Smooth muscle cell (in vitro differentiated cells): ENCODE measurements at regions not wholly inside any gene's neighbourhood (a gene's known extent, or its start where the extent isn't known, plus 50 kb on each side); places are given as distances from the start of the nearest gene placed in this dataset.

ENCODE experiments used
- DNase-seq: peaks from one replicate; lab custom pipeline; 2025; ENCODE audit not compliant: unreplicated experiment; lab: John Stamatoyannopoulos, UW
- H2AFZ ChIP-seq: fragments of 200-600 bp; sonication (generic); 2 replicates; pipeline ENCODE4 v1.6.0; 2016; ENCODE audit warnings: antibody characterized with exemption, low read depth, mild to moderate bottlenecking
- H3F3A ChIP-seq: fragments of 200-600 bp; sonication (generic); 2 replicates; pipeline ENCODE4 v1.6.0; 2017; ENCODE audit warnings: antibody characterized with exemption, low read depth
- H3K27ac ChIP-seq: fragments of 200-600 bp; sonication (generic); 2 replicates; pipeline ENCODE4 v1.5.1; 2016; ENCODE audit warnings: low read depth, mild to moderate bottlenecking
- H3K27me3 ChIP-seq: fragments of 200-600 bp; sonication (generic); 2 replicates; pipeline ENCODE4 v1.6.1; 2016; ENCODE audit warnings: low read depth, mild to moderate bottlenecking
- H3K36me3 ChIP-seq: fragments of 200-600 bp; sonication (generic); 2 replicates; pipeline ENCODE4 v1.5.1; 2016; ENCODE audit warnings: low read depth
- H3K4me1 ChIP-seq: fragments of 200-600 bp; sonication (generic); 2 replicates; pipeline ENCODE4 v1.5.1; 2016; ENCODE audit warnings: low read depth
- H3K4me2 ChIP-seq: fragments of 200-600 bp; sonication (generic); 2 replicates; pipeline ENCODE4 v1.6.0; 2016; ENCODE audit warnings: mild to moderate bottlenecking
- H3K4me3 ChIP-seq: fragments of 200-600 bp; sonication (generic); 2 replicates; pipeline ENCODE4 v1.5.1; 2016; ENCODE audit warnings: mild to moderate bottlenecking
- H3K79me2 ChIP-seq: fragments of 200-600 bp; sonication (generic); 2 replicates; pipeline ENCODE4 v1.6.0; 2016; ENCODE audit warnings: low read depth, mild to moderate bottlenecking
- H3K9ac ChIP-seq: fragments of 200-600 bp; sonication (generic); 2 replicates; pipeline ENCODE4 v1.6.0; 2016; ENCODE audit warnings: low read depth
- H3K9me3 ChIP-seq: fragments of 200-600 bp; sonication (generic); replicated peaks from 2 replicates; pipeline ENCODE4 v1.5.1; 2016; ENCODE audit warnings: low read depth
- H4K20me1 ChIP-seq: fragments of 200-600 bp; sonication (generic); 2 replicates; pipeline ENCODE4 v1.6.0; 2016; ENCODE audit warnings: low read depth
- CTCF ChIP-seq: fragments of 200-600 bp; sonication (generic); IDR thresholded peaks from 2 replicates; pipeline ENCODE4 v1.5.1; 2017; ENCODE audit warnings: borderline replicate concordance, mild to moderate bottlenecking, antibody characterized with exemption; ENCODE audit not compliant: insufficient read depth, poor library complexity, severe bottlenecking
- WGBS: methylation state at CpG from one replicate; pipeline ENCODE4 v1.1.7; 2016; ENCODE audit warnings: low lambda C conversion rate; 5-methylcytosine and 5-hydroxymethylcytosine counted together

GRCh38 chr16:76913046-76913445 lies 277.9 kb upstream of the MON1B start:
- H3F3A ChIP-seq: peaks cover 5% of the 10 kb centered on the region
- H4K20me1 ChIP-seq: no peaks in the 10 kb centered on the region
- 62% methylated on average over 1 of the region's 1 CpG for WGBS
- H3K27me3 ChIP-seq: no peaks in the 10 kb centered on the region
- H3K36me3 ChIP-seq: no peaks in the 10 kb centered on the region
- H3K9ac ChIP-seq: no peak overlapping the region
- H3K9me3 ChIP-seq: no peaks in the 10 kb centered on the region
- H3K4me3 ChIP-seq: no peak overlapping the region
- TF ChIP-seq CTCF: no peak
- H3K79me2 ChIP-seq: no peaks in the 10 kb centered on the region
- H2AFZ ChIP-seq: no peak overlapping the region
- no peak for DNase-seq
- peaks cover 12% of the 10 kb centered on the region for H3K4me1 ChIP-seq
- no peak overlapping the region for H3K4me2 ChIP-seq
- H3K27ac ChIP-seq: no peak overlapping the region

GRCh38 chr16:76926042-76926441 lies 264.9 kb upstream of the MON1B start:
- no peaks in the 10 kb centered on the region for H3K36me3 ChIP-seq
- no peaks in the 10 kb centered on the region for H4K20me1 ChIP-seq
- no peak overlapping the region for H3K4me3 ChIP-seq
- 93% methylated on average over 2 of the region's 2 CpGs for WGBS
- DNase-seq: no peak
- TF ChIP-seq CTCF: no peak
- H3F3A ChIP-seq: no peaks in the 10 kb centered on the region
- H3K9ac ChIP-seq: no peak overlapping the region
- H3K4me2 ChIP-seq: no peak overlapping the region
- no peaks in the 10 kb centered on the region for H3K27me3 ChIP-seq
- no peak overlapping the region for H3K27ac ChIP-seq
- no peaks in the 10 kb centered on the region for H3K79me2 ChIP-seq
- H3K4me1 ChIP-seq: no peaks in the 10 kb centered on the region
- no peak overlapping the region for H2AFZ ChIP-seq
- H3K9me3 ChIP-seq: no peaks in the 10 kb centered on the region

GRCh38 chr16:76926595-76926994 lies 264.4 kb upstream of the MON1B start:
- no peak overlapping the region for H3K4me3 ChIP-seq
- H3K9ac ChIP-seq: no peak overlapping the region
- no peak overlapping the region for H3K27ac ChIP-seq
- DNase-seq: no peak
- no peaks in the 10 kb centered on the region for H3K9me3 ChIP-seq
- H2AFZ ChIP-seq: no peak overlapping the region
- TF ChIP-seq CTCF: no peak
- H3K4me1 ChIP-seq: no peaks in the 10 kb centered on the region
- no peaks in the 10 kb centered on the region for H3K79me2 ChIP-seq
- H3F3A ChIP-seq: no peaks in the 10 kb centered on the region
- H3K4me2 ChIP-seq: no peak overlapping the region
- H3K36me3 ChIP-seq: no peaks in the 10 kb centered on the region
- H4K20me1 ChIP-seq: no peaks in the 10 kb centered on the region
- no peaks in the 10 kb centered on the region for H3K27me3 ChIP-seq
- 18% methylated on average over 1 of the region's 1 CpG for WGBS

- Histone ChIP-seq H3K4me2 (no peak overlapping the region), H2AFZ (no peak overlapping the region), H3K36me3 (no peaks in the 10 kb centered on the region), H3K9me3 (no peaks in the 10 kb centered on the region), H3K4me3 (no peak overlapping the region), H4K20me1 (no peaks in the 10 kb centered on the region), H3K9ac (no peak overlapping the region), H3K27me3 (no peaks in the 10 kb centered on the region), H3F3A (peaks cover 6% of the 10 kb centered on the region), H3K79me2 (no peaks in the 10 kb centered on the region), H3K4me1 (peaks cover 6% of the 10 kb centered on the region), H3K27ac (no peak overlapping the region)
- TF ChIP-seq CTCF: no peak
- 58% methylated on average over 1 of the region's 1 CpG for WGBS
- no peak for DNase-seq
Measured at GRCh38 chr16:76931186-76931585, 259.8 kb upstream of the MON1B start.
